ENCODE measurements at regions not wholly inside any gene's neighbourhood (a gene's known extent, or its start where the extent isn't known, plus 50 kb on each side); places are given as distances from the start of the nearest gene placed in this dataset.

DNA sequence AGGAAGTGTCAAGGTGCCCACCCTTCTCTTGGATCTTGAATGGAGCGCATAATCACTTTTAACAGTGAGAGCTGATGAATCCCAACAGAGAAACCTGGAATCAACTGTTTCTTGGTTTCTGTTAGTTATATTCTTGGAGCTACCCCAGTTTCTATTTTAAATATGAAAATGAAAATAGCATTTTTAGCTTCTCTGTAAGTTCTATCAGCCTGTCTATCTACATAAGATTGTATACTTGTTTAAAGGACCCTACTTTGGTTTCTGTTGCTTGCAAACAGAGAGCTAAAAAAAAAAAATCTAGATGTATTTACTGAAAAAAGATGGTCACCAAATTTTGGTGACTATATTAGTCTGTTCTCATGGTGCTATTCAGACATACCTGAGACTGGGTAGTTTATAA, 670.0 kb downstream of the NCAM2 start:
- H3K9me3 ChIP-seq (ENCODE audit: insufficient read depth, low read length): no peaks in the 10 kb centered on the region
- no peaks in the 10 kb centered on the region for H3K9me2 ChIP-seq (replicated peaks; ENCODE audit: insufficient read depth, low read length)
- H3K9ac ChIP-seq (ENCODE audit: low read length): no peak overlapping the region
- no peaks in the 10 kb centered on the region for H3F3A ChIP-seq (ENCODE audit: insufficient read depth)
- peak overlapping the region; percentile 16 for H2AFZ ChIP-seq (ENCODE audit: low read depth, low read length, severe bottlenecking)
- no peaks in the 10 kb centered on the region for H3K79me2 ChIP-seq (ENCODE audit: insufficient read depth, low read length)
- TF ChIP-seq, protein P1, sequence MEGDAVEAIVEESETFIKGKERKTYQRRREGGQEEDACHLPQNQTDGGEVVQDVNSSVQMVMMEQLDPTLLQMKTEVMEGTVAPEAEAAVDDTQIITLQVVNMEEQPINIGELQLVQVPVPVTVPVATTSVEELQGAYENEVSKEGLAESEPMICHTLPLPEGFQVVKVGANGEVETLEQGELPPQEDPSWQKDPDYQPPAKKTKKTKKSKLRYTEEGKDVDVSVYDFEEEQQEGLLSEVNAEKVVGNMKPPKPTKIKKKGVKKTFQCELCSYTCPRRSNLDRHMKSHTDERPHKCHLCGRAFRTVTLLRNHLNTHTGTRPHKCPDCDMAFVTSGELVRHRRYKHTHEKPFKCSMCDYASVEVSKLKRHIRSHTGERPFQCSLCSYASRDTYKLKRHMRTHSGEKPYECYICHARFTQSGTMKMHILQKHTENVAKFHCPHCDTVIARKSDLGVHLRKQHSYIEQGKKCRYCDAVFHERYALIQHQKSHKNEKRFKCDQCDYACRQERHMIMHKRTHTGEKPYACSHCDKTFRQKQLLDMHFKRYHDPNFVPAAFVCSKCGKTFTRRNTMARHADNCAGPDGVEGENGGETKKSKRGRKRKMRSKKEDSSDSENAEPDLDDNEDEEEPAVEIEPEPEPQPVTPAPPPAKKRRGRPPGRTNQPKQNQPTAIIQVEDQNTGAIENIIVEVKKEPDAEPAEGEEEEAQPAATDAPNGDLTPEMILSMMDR (IDR thresholded peaks at IDR 0.05; ENCODE audit: insufficient read depth, low read length, poor library complexity, severe bottlenecking): no peak
- TF ChIP-seq EZH2phosphoT487 (conservative IDR thresholded peaks at IDR 0.05; ENCODE audit: low read length): no peak
- H3K27ac ChIP-seq (ENCODE audit: low read depth, low read length): no peak overlapping the region
- no peak overlapping the region for H3K4me2 ChIP-seq (ENCODE audit: low read depth, low read length, poor library complexity, severe bottlenecking)
- no peak overlapping the region for H3K4me3 ChIP-seq (ENCODE audit: insufficient read depth, low read length, poor library complexity, severe bottlenecking)
- H3K27me3 ChIP-seq (ENCODE audit: low read length): no peaks in the 10 kb centered on the region
- no peaks in the 10 kb centered on the region for H3K36me3 ChIP-seq (ENCODE audit: low read length)
- H4K20me1 ChIP-seq (ENCODE audit: low read depth, low read length): no peaks in the 10 kb centered on the region

DNA sequence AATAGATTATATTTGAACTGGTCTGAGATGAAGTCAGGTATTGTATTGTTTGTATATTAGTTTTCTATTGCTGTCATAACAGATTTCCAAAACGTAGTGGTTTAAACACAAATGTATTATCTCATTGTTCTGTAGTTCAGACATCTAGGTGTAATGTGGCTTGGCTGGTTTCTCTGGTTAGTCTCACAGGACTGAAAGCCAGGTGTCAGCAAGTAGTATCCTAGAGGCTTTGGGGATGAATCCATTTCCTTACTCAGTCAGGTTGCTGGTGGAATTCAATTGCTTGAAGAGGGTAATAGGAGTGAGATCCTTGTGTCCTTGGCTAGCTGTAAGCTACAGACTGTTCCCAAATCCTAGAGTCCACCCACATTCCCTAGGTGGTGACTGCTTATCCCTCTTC, 675.8 kb downstream of the NCAM2 start:
- Histone ChIP-seq H2AFZ (ENCODE audit: low read depth, low read length, severe bottlenecking) (peak overlapping the region; percentile 40), H3K9me3 (ENCODE audit: insufficient read depth, low read length) (no peaks in the 10 kb centered on the region), H3K9me2 (replicated peaks; ENCODE audit: insufficient read depth, low read length) (no peaks in the 10 kb centered on the region), H3K4me2 (ENCODE audit: low read depth, low read length, poor library complexity, severe bottlenecking) (no peak overlapping the region), H3K36me3 (ENCODE audit: low read length) (no peaks in the 10 kb centered on the region), H3K79me2 (ENCODE audit: insufficient read depth, low read length) (no peaks in the 10 kb centered on the region), H3K4me3 (ENCODE audit: insufficient read depth, low read length, poor library complexity, severe bottlenecking) (no peak overlapping the region), H3F3A (ENCODE audit: insufficient read depth) (no peaks in the 10 kb centered on the region), H4K20me1 (ENCODE audit: low read depth, low read length) (no peaks in the 10 kb centered on the region), H3K27me3 (ENCODE audit: low read length) (no peaks in the 10 kb centered on the region), H3K27ac (ENCODE audit: low read depth, low read length) (no peak overlapping the region), H3K9ac (ENCODE audit: low read length) (no peak overlapping the region)
- TF ChIP-seq EZH2phosphoT487 (conservative IDR thresholded peaks at IDR 0.05; ENCODE audit: low read length): no peak
- TF ChIP-seq, protein P1 (IDR thresholded peaks at IDR 0.05; ENCODE audit: insufficient read depth, low read length, poor library complexity, severe bottlenecking): no peak

DNA sequence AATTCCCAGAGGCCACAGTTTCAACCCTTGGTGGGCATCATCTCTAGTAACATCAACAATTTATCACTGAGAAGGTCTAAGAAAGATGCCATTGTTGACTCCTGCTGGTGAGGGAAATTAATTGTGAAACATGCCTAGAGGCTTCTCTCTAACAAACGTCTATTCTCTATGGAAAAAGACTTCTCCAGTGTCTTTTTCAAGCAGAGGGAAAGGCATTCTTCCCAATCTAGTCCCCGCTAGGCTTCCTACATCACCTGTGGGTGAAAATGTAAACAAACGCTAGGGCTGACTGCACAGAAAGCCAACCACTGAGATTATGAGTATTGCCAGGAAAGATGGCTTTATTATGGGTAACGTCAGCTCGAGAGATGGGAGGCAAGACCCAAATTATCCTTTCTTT, 677.4 kb downstream of the NCAM2 start:
- no peaks in the 10 kb centered on the region for H4K20me1 ChIP-seq (ENCODE audit: low read depth, low read length)
- H3K9ac ChIP-seq (ENCODE audit: low read length): no peak overlapping the region
- H3K27ac ChIP-seq (ENCODE audit: low read depth, low read length): no peak overlapping the region
- H3K4me3 ChIP-seq (ENCODE audit: insufficient read depth, low read length, poor library complexity, severe bottlenecking): no peak overlapping the region
- no peaks in the 10 kb centered on the region for H3K36me3 ChIP-seq (ENCODE audit: low read length)
- H3F3A ChIP-seq (ENCODE audit: insufficient read depth): no peaks in the 10 kb centered on the region
- TF ChIP-seq, protein P1 (IDR thresholded peaks at IDR 0.05; ENCODE audit: insufficient read depth, low read length, poor library complexity, severe bottlenecking): no peak
- no peak for TF ChIP-seq EZH2phosphoT487 (conservative IDR thresholded peaks at IDR 0.05; ENCODE audit: low read length)
- no peaks in the 10 kb centered on the region for H3K9me3 ChIP-seq (ENCODE audit: insufficient read depth, low read length)
- H3K9me2 ChIP-seq (replicated peaks; ENCODE audit: insufficient read depth, low read length): no peaks in the 10 kb centered on the region
- H3K79me2 ChIP-seq (ENCODE audit: insufficient read depth, low read length): no peaks in the 10 kb centered on the region
- H3K4me2 ChIP-seq (ENCODE audit: low read depth, low read length, poor library complexity, severe bottlenecking): no peak overlapping the region
- peak overlapping the region; percentile 78 for H2AFZ ChIP-seq (ENCODE audit: low read depth, low read length, severe bottlenecking)
- H3K27me3 ChIP-seq (ENCODE audit: low read length): no peaks in the 10 kb centered on the region
